Endothelial cell of umbilical vein (primary cell): ENCODE measurements at regions not wholly inside any gene's neighbourhood (a gene's known extent, or its start where the extent isn't known, plus 50 kb on each side); places are given as distances from the start of the nearest gene placed in this dataset.

Experiments used
- BruUV-seq: library from RNA; stranded (reverse); fragments of 400-500 nt; replicated peaks from 2 replicates; lab custom pipeline; 2021; lab: Mats Ljungman, UMichigan
- CTCF ChIA-PET: fragments of 300-600, 350-600 bp; sonication (Branson Sonifier 250); formaldehyde crosslinking; loops from one replicate; lab custom pipeline; 2021; ENCODE audit warnings: antibody characterized with exemption, inconsistent platforms; lab: Charles Lee
- POLR2A ChIA-PET: fragments of 300-600, 350-600 bp; sonication (Branson Sonifier 250); formaldehyde crosslinking; loops from one replicate; lab custom pipeline; 2021; ENCODE audit warnings: antibody characterized with exemption, inconsistent platforms; lab: Charles Lee
- DNase-seq: peaks from one replicate; pipeline ENCODE4 v3.0.0-alpha.2; 2011; ENCODE audit warnings: low read depth, low spot score
- FAIRE-seq: peaks from 2 replicates; lab custom pipeline; 2011; peaks lifted over from hg19 to GRCh38; lab: Jason Lieb, UNC
- H2AFZ ChIP-seq: 2 replicates; pipeline ENCODE4 v1.6.0; 2012; ENCODE audit warnings: low read depth, low read length, control low read depth, inconsistent platforms
- H3K27ac ChIP-seq: 2 replicates; pipeline ENCODE4 v1.5.1; 2011; ENCODE audit warnings: low read depth, mild to moderate bottlenecking, control low read depth, low read length, moderate library complexity; ENCODE audit not compliant: insufficient read depth
- H3K27me3 ChIP-seq, 2 experiments: 2 replicates each; pipeline versions ENCODE4 v1.6.0 to v1.6.1; 2011; ENCODE audit warnings: low read length in 2 of 2, mixed read lengths in 1 of 2; ENCODE audit not compliant: control insufficient read depth in 2 of 2, insufficient read depth in 2 of 2
- H3K36me3 ChIP-seq, 2 experiments: 2 replicates in 1 of 2; 3 replicates in 1 of 2; pipeline ENCODE4 v1.5.1; 2011; ENCODE audit warnings: low read length in 2 of 2, mild to moderate bottlenecking in 1 of 2, moderate library complexity in 1 of 2; ENCODE audit not compliant: control insufficient read depth in 2 of 2, insufficient read depth in 2 of 2; ENCODE audit errors: extremely low read depth in 1 of 2
- H3K4me1 ChIP-seq: 3 replicates; pipeline ENCODE4 v1.5.1; 2011; ENCODE audit warnings: mild to moderate bottlenecking, low read length; ENCODE audit not compliant: control insufficient read depth, insufficient read depth; ENCODE audit errors: extremely low read depth
- H3K4me2 ChIP-seq: 2 replicates; pipeline ENCODE4 v1.6.1; 2011; ENCODE audit warnings: low read length, control low read depth, mixed read lengths; ENCODE audit not compliant: insufficient read depth
- H3K4me3 ChIP-seq, 3 experiments: fragments of 200-600 bp in 1 of 3; sonication (generic), shearing (Covaris generic) in 1 of 3; replicated peaks in 1 of 3; 2 replicates each; pipeline ENCODE4 v1.5.1; 2011 to 2016; ENCODE audit warnings: control low read depth in 3 of 3, low read length in 3 of 3, mild to moderate bottlenecking in 2 of 3, inconsistent platforms in 1 of 3, low read depth in 1 of 3, moderate library complexity in 1 of 3; ENCODE audit not compliant: insufficient read depth in 1 of 3
- H3K79me2 ChIP-seq: 2 replicates; pipeline ENCODE4 v1.6.0; 2012; ENCODE audit warnings: low read length, inconsistent platforms; ENCODE audit not compliant: control insufficient read depth, insufficient read depth
- H3K9ac ChIP-seq: replicated peaks from 2 replicates; pipeline ENCODE3; 2011; ENCODE audit warnings: low read length, control low read depth; ENCODE audit not compliant: insufficient read depth; ENCODE audit errors: extremely low read depth
- H3K9me1 ChIP-seq: replicated peaks from 3 replicates; pipeline ENCODE4 v1.6.0; 2011; ENCODE audit warnings: mild to moderate bottlenecking, low read length; ENCODE audit not compliant: control insufficient read depth, insufficient read depth; ENCODE audit errors: extremely low read depth
- H3K9me3 ChIP-seq: replicated peaks from 2 replicates; pipeline ENCODE4 v1.5.1; 2012; ENCODE audit warnings: low read length, inconsistent platforms; ENCODE audit not compliant: control insufficient read depth, insufficient read depth
- H4K20me1 ChIP-seq: replicated peaks from 2 replicates; pipeline ENCODE3; 2011; ENCODE audit warnings: mild to moderate bottlenecking, low read length; ENCODE audit not compliant: control insufficient read depth, insufficient read depth; ENCODE audit errors: extremely low read depth
- EZH2 ChIP-seq: IDR thresholded peaks from 2 replicates; pipeline ENCODE4 v1.6.1; 2012; ENCODE audit warnings: borderline replicate concordance, low read depth, mild to moderate bottlenecking, moderate library complexity, low read length, inconsistent platforms; ENCODE audit not compliant: severe bottlenecking
- POLR2A ChIP-seq: IDR thresholded peaks from 2 replicates; pipeline ENCODE4 v1.6.1; 2012; ENCODE audit warnings: low read depth, mild to moderate bottlenecking, control low read depth, low read length
- POLR2AphosphoS5 ChIP-seq: IDR thresholded peaks from 2 replicates; pipeline ENCODE4 v1.6.1; 2012; ENCODE audit warnings: low read depth, mild to moderate bottlenecking, control low read depth, low read length, moderate library complexity; ENCODE audit not compliant: insufficient read depth
- dilution Hi-C: fragments of 300-500 bp; cut with MboI; formaldehyde crosslinking; loops from one replicate; pipeline ENCODE4 v1.15.0; 2019; ENCODE audit warnings: low sequenced_read_pairs; ENCODE audit not compliant: extremely low pct_ligation_motif_present
- intact Hi-C: fragments of 100-400 bp; cut with micrococcal nuclease; formaldehyde crosslinking; loops from one replicate; pipeline ENCODE4 v1.10.0; 2022
- TF ChIP-seq, protein P1 (sequence below), 2 donors: IDR thresholded peaks; 1 replicate in 1 of 2; 2 replicates in 1 of 2; pipeline ENCODE4 v1.5.1; 2011; ENCODE audit warnings: low read length in 2 of 2, mild to moderate bottlenecking in 2 of 2, moderate library complexity in 2 of 2, control low read depth in 1 of 2, inconsistent platforms in 1 of 2, low read depth in 1 of 2; ENCODE audit not compliant: insufficient read depth in 1 of 2; ENCODE audit errors: extremely low read depth in 1 of 2

DNA sequence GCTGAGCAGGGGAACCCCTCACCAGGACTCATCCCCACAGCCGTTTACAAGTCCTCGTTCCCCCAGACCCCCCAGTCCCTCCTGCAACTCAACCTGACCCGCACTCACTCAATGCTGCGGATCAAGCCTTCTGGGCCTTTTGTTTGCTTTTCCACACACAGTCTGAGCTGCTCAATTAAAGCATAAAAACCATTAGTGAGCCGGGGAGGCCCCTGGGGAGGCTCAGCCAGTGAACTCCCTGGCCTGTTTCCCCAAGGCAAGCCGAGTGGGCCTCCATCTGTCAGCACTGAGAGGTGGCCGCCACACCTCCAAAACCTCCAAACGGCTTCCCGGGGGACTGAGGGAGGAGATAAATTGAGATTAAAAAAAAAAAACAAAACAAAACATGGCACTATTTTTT is 158.5 kb downstream of the SHOX start:
- Histone ChIP-seq H3K4me1 (no peaks in the 10 kb centered on the region), H3K9me1 (no peaks in the 10 kb centered on the region), H3K27ac (no peak overlapping the region), H3K9me3 (peaks cover 7% of the 10 kb centered on the region), H3K36me3 (no peaks in the 10 kb centered on the region), H4K20me1 (no peaks in the 10 kb centered on the region), H3K9ac (no peak overlapping the region), H3K79me2 (no peaks in the 10 kb centered on the region), H2AFZ (no peak overlapping the region), H3K4me2 (no peak overlapping the region), H3K27me3 (no peaks in the 10 kb centered on the region), H3K4me3 (no peak overlapping the region)
- dilution Hi-C loops (no loop called here), intact Hi-C loops (no loop called here)
- no peak for FAIRE-seq
- ChIA-PET CTCF (no interaction called here), POLR2A (no interaction called here)
- no TSS peak for BruUV-seq
- TF ChIP-seq EZH2 (no peak), POLR2AphosphoS5 (no peak), POLR2A (no peak)
- TF ChIP-seq, protein P1, sequence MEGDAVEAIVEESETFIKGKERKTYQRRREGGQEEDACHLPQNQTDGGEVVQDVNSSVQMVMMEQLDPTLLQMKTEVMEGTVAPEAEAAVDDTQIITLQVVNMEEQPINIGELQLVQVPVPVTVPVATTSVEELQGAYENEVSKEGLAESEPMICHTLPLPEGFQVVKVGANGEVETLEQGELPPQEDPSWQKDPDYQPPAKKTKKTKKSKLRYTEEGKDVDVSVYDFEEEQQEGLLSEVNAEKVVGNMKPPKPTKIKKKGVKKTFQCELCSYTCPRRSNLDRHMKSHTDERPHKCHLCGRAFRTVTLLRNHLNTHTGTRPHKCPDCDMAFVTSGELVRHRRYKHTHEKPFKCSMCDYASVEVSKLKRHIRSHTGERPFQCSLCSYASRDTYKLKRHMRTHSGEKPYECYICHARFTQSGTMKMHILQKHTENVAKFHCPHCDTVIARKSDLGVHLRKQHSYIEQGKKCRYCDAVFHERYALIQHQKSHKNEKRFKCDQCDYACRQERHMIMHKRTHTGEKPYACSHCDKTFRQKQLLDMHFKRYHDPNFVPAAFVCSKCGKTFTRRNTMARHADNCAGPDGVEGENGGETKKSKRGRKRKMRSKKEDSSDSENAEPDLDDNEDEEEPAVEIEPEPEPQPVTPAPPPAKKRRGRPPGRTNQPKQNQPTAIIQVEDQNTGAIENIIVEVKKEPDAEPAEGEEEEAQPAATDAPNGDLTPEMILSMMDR (IDR thresholded peaks at IDR 0.05; ENCODE audit: extremely low read depth in 1 of 2, insufficient read depth in 1 of 2, low read depth in 1 of 2, low read length in 2 of 2), result no peak
- no peak for DNase-seq

DNA sequence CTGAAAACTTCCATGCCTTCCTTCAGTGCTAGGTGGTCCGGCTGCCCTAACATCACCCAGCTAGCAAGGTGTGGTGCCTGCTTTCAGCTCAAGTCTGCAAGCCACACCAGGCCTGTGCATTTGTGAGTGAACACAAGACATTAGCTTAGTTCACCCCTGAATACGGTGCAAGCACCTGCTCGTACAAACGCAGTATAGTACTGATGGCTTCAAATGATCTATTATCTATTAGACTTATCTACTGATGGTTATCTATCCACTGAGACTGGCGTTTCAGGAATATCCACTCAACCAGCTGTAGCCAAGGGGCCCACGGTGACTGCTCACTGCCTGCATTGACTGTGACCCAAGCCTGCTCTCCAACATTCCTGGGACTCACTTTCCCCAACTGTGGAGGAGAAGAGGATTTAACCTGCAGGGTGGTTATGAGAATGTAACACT is 155.9 kb downstream of the SHOX start:
- no TSS peak for BruUV-seq
- no peak for DNase-seq
- Histone ChIP-seq H3K9me1 (no peaks in the 10 kb centered on the region), H3K4me1 (no peaks in the 10 kb centered on the region), H3K79me2 (no peaks in the 10 kb centered on the region), H3K4me2 (no peak overlapping the region), H3K9me3 (peaks cover 4% of the 10 kb centered on the region), H3K36me3 (no peaks in the 10 kb centered on the region), H3K27me3 (no peaks in the 10 kb centered on the region), H4K20me1 (no peaks in the 10 kb centered on the region), H3K27ac (no peak overlapping the region), H2AFZ (no peak overlapping the region), H3K4me3 (no peak overlapping the region), H3K9ac (no peak overlapping the region)
- ChIA-PET POLR2A (no interaction called here), CTCF (no interaction called here)
- intact Hi-C loops, result no loop called here
- no peak for FAIRE-seq
- TF ChIP-seq, protein P1 (IDR thresholded peaks at IDR 0.05; ENCODE audit: extremely low read depth in 1 of 2, insufficient read depth in 1 of 2, low read depth in 1 of 2, low read length in 2 of 2), result no peak
- dilution Hi-C loops, result no loop called here
